Neuronal stem cell (in vitro differentiated cells): ENCODE measurements at regions not wholly inside any gene's neighbourhood (a gene's known extent, or its start where the extent isn't known, plus 50 kb on each side); places are given as distances from the start of the nearest gene placed in this dataset.

ENCODE experiments used
- DNase-seq: peaks from one replicate; pipeline ENCODE4 v3.0.0-alpha.2; 2013; ENCODE audit warnings: low spot score
- H2AFZ ChIP-seq: one replicate; pipeline ENCODE4 v1.6.1; 2013; ENCODE audit warnings: mild to moderate bottlenecking, low read length, inconsistent platforms
- H2AK5ac ChIP-seq: 2 replicates; pipeline ENCODE4 v1.6.1; 2013; ENCODE audit warnings: low read depth, mild to moderate bottlenecking, inconsistent platforms, low read length, moderate library complexity, mixed read lengths
- H2BK120ac ChIP-seq: 2 replicates; pipeline ENCODE4 v1.6.1; 2013; ENCODE audit warnings: low read depth, mild to moderate bottlenecking, inconsistent platforms, low read length, moderate library complexity, mixed read lengths
- H2BK12ac ChIP-seq: one replicate; pipeline ENCODE4 v1.6.1; 2013; ENCODE audit warnings: low read length, inconsistent platforms
- H2BK15ac ChIP-seq: 2 replicates; pipeline ENCODE4 v1.6.1; 2013; ENCODE audit warnings: mild to moderate bottlenecking, low read length, inconsistent platforms, mixed read lengths
- H2BK5ac ChIP-seq: one replicate; pipeline ENCODE4 v1.6.1; 2013; ENCODE audit warnings: inconsistent platforms, mild to moderate bottlenecking, low read length, moderate library complexity
- H3K14ac ChIP-seq: one replicate; pipeline ENCODE4 v1.6.1; 2013; ENCODE audit warnings: low read length, inconsistent platforms
- H3K18ac ChIP-seq: 2 replicates; pipeline ENCODE4 v1.6.1; 2013; ENCODE audit warnings: low read length, inconsistent platforms
- H3K23ac ChIP-seq: 2 replicates; pipeline ENCODE4 v1.6.1; 2013; ENCODE audit warnings: low read depth, mild to moderate bottlenecking, mixed read lengths, low read length, inconsistent platforms; ENCODE audit not compliant: poor library complexity
- H3K27ac ChIP-seq: replicated peaks from 3 replicates; pipeline ENCODE4 v1.5.1; 2013; ENCODE audit warnings: low read length, inconsistent platforms
- H3K27me3 ChIP-seq, 3 experiments: 2 replicates each; pipeline ENCODE4 v1.6.1; 2013; ENCODE audit warnings: low read length in 3 of 3, mild to moderate bottlenecking in 2 of 3, inconsistent platforms in 1 of 3, low read depth in 1 of 3, mixed read lengths in 1 of 3, moderate library complexity in 1 of 3; ENCODE audit not compliant: control insufficient read depth in 3 of 3, insufficient read depth in 3 of 3
- H3K36me3 ChIP-seq, 2 donors: replicated peaks in 1 of 2; 2 replicates each; pipeline ENCODE4 v1.6.1; 2013; ENCODE audit warnings: low read length in 2 of 2; ENCODE audit not compliant: control insufficient read depth in 2 of 2, insufficient read depth in 2 of 2
- H3K4ac ChIP-seq: 2 replicates; pipeline ENCODE4 v1.6.1; 2013; ENCODE audit warnings: inconsistent platforms, mild to moderate bottlenecking, low read length, moderate library complexity
- H3K4me1 ChIP-seq, 2 donors: 1 replicate in 1 of 2; 2 replicates in 1 of 2; pipeline ENCODE4 v1.6.1; 2013; ENCODE audit warnings: low read length in 2 of 2, low read depth in 1 of 2; ENCODE audit not compliant: control insufficient read depth in 2 of 2, insufficient read depth in 1 of 2
- H3K4me2 ChIP-seq: one replicate; pipeline ENCODE4 v1.6.1; 2013; ENCODE audit warnings: mild to moderate bottlenecking, low read length, inconsistent platforms; ENCODE audit not compliant: insufficient read depth, poor library complexity, severe bottlenecking
- H3K4me3 ChIP-seq, 2 donors: 2 replicates each; pipeline ENCODE4 v1.5.1; 2013; ENCODE audit warnings: low read length in 2 of 2, mild to moderate bottlenecking in 2 of 2, inconsistent platforms in 1 of 2, moderate library complexity in 1 of 2
- H3K79me1 ChIP-seq: one replicate; pipeline ENCODE4 v1.6.1; 2013; ENCODE audit warnings: low read depth, mild to moderate bottlenecking, inconsistent platforms, low read length, moderate library complexity
- H3K9ac ChIP-seq: one replicate; pipeline ENCODE4 v1.6.1; 2013; ENCODE audit warnings: mild to moderate bottlenecking, low read depth, low read length, inconsistent platforms; ENCODE audit not compliant: poor library complexity
- H3K9me3 ChIP-seq, 2 donors: replicated peaks in 1 of 2; 2 replicates each; pipeline versions ENCODE3 to v1.6.1; 2013; ENCODE audit warnings: low read length in 2 of 2, mild to moderate bottlenecking in 2 of 2, inconsistent platforms in 1 of 2, low read depth in 1 of 2, mixed read lengths in 1 of 2, moderate library complexity in 1 of 2; ENCODE audit not compliant: control insufficient read depth in 2 of 2, insufficient read depth in 1 of 2
- H4K8ac ChIP-seq: one replicate; pipeline ENCODE4 v1.6.1; 2013; ENCODE audit warnings: low read depth, mild to moderate bottlenecking, inconsistent platforms, low read length, moderate library complexity
- H4K91ac ChIP-seq: one replicate; pipeline ENCODE4 v1.6.1; 2013; ENCODE audit warnings: low read length, low read depth, mild to moderate bottlenecking, inconsistent platforms; ENCODE audit not compliant: poor library complexity
- WGBS, 2 donors: extraction: QIAGEN DNeasy Blood & Tissue Kit; methylation state at CpG; one replicate each; pipeline ENCODE4 v1.1.7; 2013; ENCODE audit warnings: missing lambda C conversion rate in 2 of 2, mixed read lengths in 1 of 2; ENCODE audit not compliant: insufficient read length in 2 of 2, insufficient replicate concordance in 1 of 2; ENCODE audit errors: extremely low coverage in 2 of 2; 5-methylcytosine and 5-hydroxymethylcytosine counted together

DNA sequence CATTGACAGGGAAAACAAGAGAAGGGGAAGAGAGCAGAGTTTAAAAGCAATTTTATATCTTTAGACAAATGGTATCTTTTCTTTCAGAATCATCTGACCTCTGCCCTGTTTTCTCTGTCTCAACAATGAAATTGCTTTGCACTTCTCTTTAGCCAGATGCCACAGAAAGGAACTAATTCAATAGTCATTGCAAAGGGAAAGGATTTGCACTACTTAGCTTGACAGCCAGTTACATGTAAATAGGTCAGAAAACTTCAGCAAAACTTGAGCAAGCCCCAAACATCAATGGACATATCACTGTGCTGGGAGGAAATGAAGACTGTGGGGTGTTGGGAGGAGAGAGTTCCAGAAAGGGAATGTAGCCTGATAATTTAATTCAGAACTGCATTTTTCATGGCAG lies 181.3 kb upstream of the FAM83B start:
- no peaks in the 10 kb centered on the region for H3K36me3 ChIP-seq
- H3K27ac ChIP-seq = peak overlapping the region; percentile 89

DNA sequence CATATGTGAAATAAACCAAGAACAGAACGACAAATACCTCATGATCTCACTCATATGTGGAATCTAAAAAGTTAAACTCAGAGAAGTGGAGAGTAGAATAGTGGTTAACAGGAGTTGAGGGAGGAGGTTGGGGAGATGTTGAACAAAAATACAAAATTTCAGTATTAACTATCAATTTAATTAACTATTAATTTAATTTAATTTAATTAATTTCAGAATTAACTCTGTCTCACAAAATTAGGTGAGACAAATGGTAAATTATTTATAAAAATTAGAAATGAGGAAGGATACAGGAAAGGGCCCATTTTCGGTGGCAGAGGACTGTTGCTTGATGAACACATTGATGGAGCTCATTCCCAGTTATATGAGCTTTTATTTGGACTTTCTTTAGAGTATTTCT lies 166.0 kb upstream of the FAM83B start:
- no peak overlapping the region for H3K4me2 ChIP-seq
- H2BK5ac ChIP-seq = no peak overlapping the region
- H2AK5ac ChIP-seq = no peak overlapping the region
- H4K8ac ChIP-seq = no peak overlapping the region
- no peak overlapping the region for H3K4ac ChIP-seq
- H3K23ac ChIP-seq = no peak overlapping the region
- H3K9me3 ChIP-seq = no peaks in the 10 kb centered on the region
- H2BK12ac ChIP-seq = no peak overlapping the region
- DNase-seq = no peak
- no peak overlapping the region for H3K4me3 ChIP-seq
- H2BK120ac ChIP-seq = no peak overlapping the region
- no peaks in the 10 kb centered on the region for H3K79me1 ChIP-seq
- no peak overlapping the region for H4K91ac ChIP-seq
- H3K4me1 ChIP-seq = no peaks in the 10 kb centered on the region
- H3K27me3 ChIP-seq = no peaks in the 10 kb centered on the region
- H3K27ac ChIP-seq = no peak overlapping the region
- WGBS, 2 donors = no CpG with 5 or more reads among the region's 2 CpGs
- no peak overlapping the region for H3K18ac ChIP-seq
- H3K36me3 ChIP-seq = no peaks in the 10 kb centered on the region
- no peak overlapping the region for H3K9ac ChIP-seq
- H3K14ac ChIP-seq = no peak overlapping the region
- no peak overlapping the region for H2AFZ ChIP-seq
- no peak overlapping the region for H2BK15ac ChIP-seq

More for the DNA sequence above, 181.3 kb upstream of the FAM83B start:
- H3K23ac ChIP-seq = no peak overlapping the region
- H3K4me1 ChIP-seq = peaks cover 7 to 19% of the 10 kb centered on the region in 2 donors
- no peak overlapping the region for H4K91ac ChIP-seq
- no peak overlapping the region for H3K4me3 ChIP-seq
- no peak overlapping the region for H2BK12ac ChIP-seq
- no peak overlapping the region for H3K9ac ChIP-seq
- no peaks in the 10 kb centered on the region for H3K79me1 ChIP-seq
- H3K27me3 ChIP-seq = no peaks in the 10 kb centered on the region
- H3K14ac ChIP-seq = no peak overlapping the region
- no peak overlapping the region for H4K8ac ChIP-seq
- H3K4me2 ChIP-seq = no peak overlapping the region
- no peak overlapping the region for H2BK5ac ChIP-seq
- H2BK15ac ChIP-seq = no peak overlapping the region
- H3K9me3 ChIP-seq = peaks cover 0 to 28% of the 10 kb centered on the region in 2 donors
- no peak overlapping the region for H3K4ac ChIP-seq
- no peak overlapping the region for H2AK5ac ChIP-seq
- H2BK120ac ChIP-seq = no peak overlapping the region
- peak overlapping the region; percentile 45 for H2AFZ ChIP-seq
- no peak overlapping the region for H3K18ac ChIP-seq
- peak; percentile 62 for DNase-seq

DNA sequence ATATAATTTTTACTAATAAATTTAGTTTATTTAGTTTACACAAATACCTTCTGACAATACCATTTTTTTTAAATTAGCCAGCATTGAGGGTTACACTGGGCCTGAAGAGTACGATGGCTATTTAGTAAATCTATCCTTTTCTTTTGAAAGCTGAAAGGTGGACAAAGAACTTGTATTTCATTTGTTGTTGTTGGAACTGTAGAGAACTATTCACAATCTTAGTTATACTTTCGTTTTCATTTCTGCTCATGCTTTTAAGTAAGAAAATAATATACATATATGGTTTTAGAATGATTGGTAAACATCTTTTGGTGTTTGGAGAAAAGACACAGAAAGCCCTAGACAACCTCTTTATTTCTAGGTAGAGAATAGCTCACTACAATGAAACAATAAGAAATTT lies 165.3 kb upstream of the FAM83B start:
- no peak overlapping the region for H3K9ac ChIP-seq
- no peak overlapping the region for H3K23ac ChIP-seq
- H2BK15ac ChIP-seq = no peak overlapping the region
- no peak overlapping the region for H2BK5ac ChIP-seq
- no peak overlapping the region for H2BK12ac ChIP-seq
- H3K14ac ChIP-seq = no peak overlapping the region
- no peaks in the 10 kb centered on the region for H3K9me3 ChIP-seq
- no peak overlapping the region for H2AK5ac ChIP-seq
- no peak overlapping the region for H3K18ac ChIP-seq
- no peak overlapping the region for H2BK120ac ChIP-seq
- H3K4me3 ChIP-seq = no peak overlapping the region
- no peak overlapping the region for H4K8ac ChIP-seq
- H2AFZ ChIP-seq = no peak overlapping the region
- H3K27me3 ChIP-seq = no peaks in the 10 kb centered on the region
- no CpG with 5 or more reads among the region's 2 CpGs for WGBS, 2 donors
- H3K4ac ChIP-seq = no peak overlapping the region
- H3K27ac ChIP-seq = no peak overlapping the region
- no peak overlapping the region for H3K4me2 ChIP-seq
- H3K79me1 ChIP-seq = no peaks in the 10 kb centered on the region
- H3K36me3 ChIP-seq = no peaks in the 10 kb centered on the region
- no peak overlapping the region for H4K91ac ChIP-seq
- H3K4me1 ChIP-seq = no peaks in the 10 kb centered on the region
- no peak for DNase-seq

DNA sequence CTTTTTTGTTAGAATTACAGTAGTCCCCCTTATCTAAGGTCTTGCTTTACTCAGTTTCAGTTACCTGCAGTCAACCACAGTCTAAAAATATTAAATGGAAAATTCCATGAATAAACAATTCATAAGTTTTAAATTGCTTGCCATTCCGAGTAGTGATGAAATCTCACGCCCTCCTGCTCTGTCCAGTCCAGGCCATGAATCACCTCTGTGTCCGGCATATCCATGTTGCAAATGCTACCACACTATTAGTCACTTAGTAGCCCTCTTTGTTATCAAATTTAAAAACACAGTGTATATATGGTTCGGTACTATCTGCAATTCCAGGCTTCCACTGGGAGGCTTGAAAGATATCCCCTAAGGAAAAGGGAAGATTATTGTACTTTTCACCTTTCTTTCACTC lies 164.6 kb upstream of the FAM83B start:
- DNase-seq = no peak
- no peak overlapping the region for H3K23ac ChIP-seq
- no peak overlapping the region for H2BK120ac ChIP-seq
- no peak overlapping the region for H4K8ac ChIP-seq
- no peak overlapping the region for H4K91ac ChIP-seq
- H2BK5ac ChIP-seq = no peak overlapping the region
- no peaks in the 10 kb centered on the region for H3K27me3 ChIP-seq
- H3K79me1 ChIP-seq = no peaks in the 10 kb centered on the region
- no peak overlapping the region for H3K14ac ChIP-seq
- no peak overlapping the region for H2AK5ac ChIP-seq
- H2AFZ ChIP-seq = no peak overlapping the region
- no peaks in the 10 kb centered on the region for H3K9me3 ChIP-seq
- no CpG with 5 or more reads among the region's 4 CpGs for WGBS, 2 donors
- H3K36me3 ChIP-seq = no peaks in the 10 kb centered on the region
- H3K4me3 ChIP-seq = no peak overlapping the region
- no peak overlapping the region for H3K9ac ChIP-seq
- no peak overlapping the region for H3K27ac ChIP-seq
- H3K18ac ChIP-seq = no peak overlapping the region
- H2BK12ac ChIP-seq = no peak overlapping the region
- H3K4me1 ChIP-seq = no peaks in the 10 kb centered on the region
- no peak overlapping the region for H3K4ac ChIP-seq
- H3K4me2 ChIP-seq = no peak overlapping the region
- H2BK15ac ChIP-seq = no peak overlapping the region
